ENCODE measurements at regions not wholly inside any gene's neighbourhood (a gene's known extent, or its start where the extent isn't known, plus 50 kb on each side); places are given as distances from the start of the nearest gene placed in this dataset.
"Not testable (repeated sequence)": the region's sequence is repeated elsewhere in the genome, so short reads cannot be mapped to it uniquely, and the experiment has no call there.

GRCh38 chr6:14597090-14597489 lies 479.5 kb downstream of the CD83 start:
- POLR2A ChIA-PET (ENCODE audit: partially characterized antibody) = no interaction called here
- Mint-ChIP-seq H3K4me1 (no peaks in the 10 kb centered on the region), H3K36me3 (no peaks in the 10 kb centered on the region), H3K27me3 (no peaks in the 10 kb centered on the region), H3K9me3 (no peaks in the 10 kb centered on the region), H3K4me3 (no peak overlapping the region), H3K27ac (no peak overlapping the region)
- no peaks in the 10 kb centered on the region for H3K27me3 ChIP-seq (ENCODE audit: insufficient read depth, low read length)
- no peak for DNase-seq
- intact Hi-C loops (cut with micrococcal nuclease) = no loop called here
- no peaks in the 10 kb centered on the region for H3K36me3 ChIP-seq (ENCODE audit: insufficient read depth, low read length)
- H3K4me1 ChIP-seq (ENCODE audit: insufficient read depth, low read length) = no peaks in the 10 kb centered on the region
- H3K27ac ChIP-seq (ENCODE audit: low read depth, low read length) = no peak overlapping the region
- H3K4me3 ChIP-seq (ENCODE audit: low read length in 2 of 2) = no peak overlapping the region
- no peaks in the 10 kb centered on the region for H3K9me3 ChIP-seq (ENCODE audit: control insufficient read depth in 1 of 2, low read length in 2 of 2)
- CTCF ChIA-PET (ENCODE audit: partially characterized antibody) = no interaction called here

GRCh38 chr6:14598017-14598864 lies 480.7 kb downstream of the CD83 start:
- Mint-ChIP-seq H3K9me3 (no peaks in the 10 kb centered on the region), H3K27me3 (no peaks in the 10 kb centered on the region), H3K36me3 (no peaks in the 10 kb centered on the region), H3K27ac (no peak overlapping the region), H3K4me3 (no peak overlapping the region), H3K4me1 (no peaks in the 10 kb centered on the region)
- ChIA-PET POLR2A (ENCODE audit: partially characterized antibody) (no interaction called here), CTCF (ENCODE audit: partially characterized antibody) (no interaction called here)
- no peaks in the 10 kb centered on the region for H3K36me3 ChIP-seq (ENCODE audit: insufficient read depth, low read length)
- no peaks in the 10 kb centered on the region for H3K9me3 ChIP-seq (ENCODE audit: control insufficient read depth in 1 of 2, low read length in 2 of 2)
- intact Hi-C loops (cut with micrococcal nuclease) = no loop called here
- no peak overlapping the region for H3K27ac ChIP-seq (ENCODE audit: low read depth, low read length)
- no peaks in the 10 kb centered on the region for H3K27me3 ChIP-seq (ENCODE audit: insufficient read depth, low read length)
- H3K4me1 ChIP-seq (ENCODE audit: insufficient read depth, low read length) = no peaks in the 10 kb centered on the region
- DNase-seq = no peak
- H3K4me3 ChIP-seq (ENCODE audit: low read length in 2 of 2) = no peak overlapping the region

- H3K4me3 Mint-ChIP-seq; H3K4me1 Mint-ChIP-seq; H3K27ac Mint-ChIP-seq; POLR2A ChIA-PET (ENCODE audit: partially characterized antibody); H3K4me3 ChIP-seq (ENCODE audit: low read length in 2 of 2); H3K9me3 Mint-ChIP-seq; H3K27me3 ChIP-seq (ENCODE audit: insufficient read depth, low read length); H3K4me1 ChIP-seq (ENCODE audit: insufficient read depth, low read length); intact Hi-C loops (cut with micrococcal nuclease); H3K27ac ChIP-seq (ENCODE audit: low read depth, low read length); H3K27me3 Mint-ChIP-seq; H3K36me3 ChIP-seq (ENCODE audit: insufficient read depth, low read length); CTCF ChIA-PET (ENCODE audit: partially characterized antibody); H3K36me3 Mint-ChIP-seq; DNase-seq; H3K9me3 ChIP-seq (ENCODE audit: control insufficient read depth in 1 of 2, low read length in 2 of 2): not testable (repeated sequence)
Measured at GRCh38 chr6:14600306-14600705, 482.7 kb downstream of the CD83 start.

- ChIA-PET POLR2A (ENCODE audit: partially characterized antibody) (interaction anchor here (1.3 kb wide), 1 partner anchor 34 kb away, joined by 3 read pairs; no protein-coding TSS in a partner anchor), CTCF (ENCODE audit: partially characterized antibody) (interaction anchor here (1.2 kb wide), 1 partner anchor 35 kb away, joined by 3 read pairs; no protein-coding TSS in a partner anchor)
- Mint-ChIP-seq H3K9me3 (no peaks in the 10 kb centered on the region), H3K4me1 (no peaks in the 10 kb centered on the region), H3K36me3 (no peaks in the 10 kb centered on the region), H3K27ac (no peak overlapping the region), H3K27me3 (no peaks in the 10 kb centered on the region), H3K4me3 (no peak overlapping the region)
- no peaks in the 10 kb centered on the region for H3K36me3 ChIP-seq (ENCODE audit: insufficient read depth, low read length)
- no peaks in the 10 kb centered on the region for H3K9me3 ChIP-seq (ENCODE audit: control insufficient read depth in 1 of 2, low read length in 2 of 2)
- DNase-seq = no peak
- H3K4me3 ChIP-seq (ENCODE audit: low read length in 2 of 2) = no peak overlapping the region
- intact Hi-C loops (cut with micrococcal nuclease) = no loop called here
- no peaks in the 10 kb centered on the region for H3K27me3 ChIP-seq (ENCODE audit: insufficient read depth, low read length)
- no peak overlapping the region for H3K27ac ChIP-seq (ENCODE audit: low read depth, low read length)
- no peaks in the 10 kb centered on the region for H3K4me1 ChIP-seq (ENCODE audit: insufficient read depth, low read length)
Measured at GRCh38 chr6:14601490-14601889, 483.9 kb downstream of the CD83 start.

- no peaks in the 10 kb centered on the region for H3K27me3 ChIP-seq (ENCODE audit: insufficient read depth, low read length)
- no peaks in the 10 kb centered on the region for H3K4me1 Mint-ChIP-seq
Measured at GRCh38 chr6:14606353-14606752, 488.8 kb downstream of the CD83 start.

GRCh38 chr6:14610141-14610540 lies 492.6 kb downstream of the CD83 start:
- H3K36me3 ChIP-seq (ENCODE audit: insufficient read depth, low read length) = no peaks in the 10 kb centered on the region
- no peak for DNase-seq
- no peak overlapping the region for H3K4me3 ChIP-seq (ENCODE audit: low read length in 2 of 2)
- Mint-ChIP-seq H3K4me1 (no peaks in the 10 kb centered on the region), H3K4me3 (no peak overlapping the region), H3K36me3 (no peaks in the 10 kb centered on the region), H3K9me3 (peaks cover 0 to 3% (median 0%) of the 10 kb centered on the region in 8 donors), H3K27ac (no peak overlapping the region), H3K27me3 (peaks cover 2 to 7% of the 10 kb centered on the region in 2 donors)
- H3K4me1 ChIP-seq (ENCODE audit: insufficient read depth, low read length) = no peaks in the 10 kb centered on the region
- H3K27me3 ChIP-seq (ENCODE audit: insufficient read depth, low read length) = no peaks in the 10 kb centered on the region
- CTCF ChIA-PET (ENCODE audit: partially characterized antibody) = no interaction called here
- no peaks in the 10 kb centered on the region for H3K9me3 ChIP-seq (ENCODE audit: control insufficient read depth in 1 of 2, low read length in 2 of 2)
- POLR2A ChIA-PET (ENCODE audit: partially characterized antibody) = no interaction called here
- no peak overlapping the region for H3K27ac ChIP-seq (ENCODE audit: low read depth, low read length)
- intact Hi-C loops (cut with micrococcal nuclease) = no loop called here

More at GRCh38 chr6:14606353-14606752, 488.8 kb downstream of the CD83 start:
- Mint-ChIP-seq H3K9me3 (peaks cover 0 to 3% (median 0%) of the 10 kb centered on the region in 8 donors), H3K27ac (no peak overlapping the region), H3K36me3 (no peaks in the 10 kb centered on the region), H3K4me3 (no peak overlapping the region), H3K27me3 (peaks cover 0 to 2% of the 10 kb centered on the region in 2 donors)
- CTCF ChIA-PET (ENCODE audit: partially characterized antibody) = interaction anchor here (1.6 kb wide), 1 partner anchor 104 kb away, joined by 4 read pairs; no protein-coding TSS in a partner anchor
- Histone ChIP-seq H3K4me3 (ENCODE audit: low read length in 2 of 2) (no peak overlapping the region), H3K9me3 (ENCODE audit: control insufficient read depth in 1 of 2, low read length in 2 of 2) (no peaks in the 10 kb centered on the region), H3K4me1 (ENCODE audit: insufficient read depth, low read length) (no peaks in the 10 kb centered on the region), H3K27ac (ENCODE audit: low read depth, low read length) (no peak overlapping the region), H3K36me3 (ENCODE audit: insufficient read depth, low read length) (no peaks in the 10 kb centered on the region)
- POLR2A ChIA-PET (ENCODE audit: partially characterized antibody) = no interaction called here
- no peak for DNase-seq
- intact Hi-C loops (cut with micrococcal nuclease) = no loop called here

GRCh38 chr6:14612016-14612980 lies 494.7 kb downstream of the CD83 start:
- peaks cover 2 to 7% of the 10 kb centered on the region in 2 donors for H3K27me3 Mint-ChIP-seq
- ChIA-PET POLR2A (ENCODE audit: partially characterized antibody) (interaction anchor here (1.8 kb wide), 1 partner anchor 49 kb away, joined by 7 read pairs; no protein-coding TSS in a partner anchor), CTCF (ENCODE audit: partially characterized antibody) (interaction anchor here (0.8 kb wide), 1 partner anchor 11 kb away, joined by 3 read pairs; no protein-coding TSS in a partner anchor)
- no peak for DNase-seq
- intact Hi-C loops (cut with micrococcal nuclease) = no loop called here
- no peak overlapping the region for H3K4me3 ChIP-seq (ENCODE audit: low read length in 2 of 2)
- no peaks in the 10 kb centered on the region for H3K27me3 ChIP-seq (ENCODE audit: insufficient read depth, low read length)
- no peaks in the 10 kb centered on the region for H3K9me3 ChIP-seq (ENCODE audit: control insufficient read depth in 1 of 2, low read length in 2 of 2)
- H3K4me1 Mint-ChIP-seq = no peaks in the 10 kb centered on the region
- H3K4me3 Mint-ChIP-seq = no peak overlapping the region
- no peak overlapping the region for H3K27ac ChIP-seq (ENCODE audit: low read depth, low read length)
- H3K36me3 Mint-ChIP-seq = no peaks in the 10 kb centered on the region
- H3K36me3 ChIP-seq (ENCODE audit: insufficient read depth, low read length) = no peaks in the 10 kb centered on the region
- H3K9me3 Mint-ChIP-seq = peaks cover 0 to 12% (median 6%) of the 10 kb centered on the region in 8 donors
- no peaks in the 10 kb centered on the region for H3K4me1 ChIP-seq (ENCODE audit: insufficient read depth, low read length)
- H3K27ac Mint-ChIP-seq = peak overlapping the region in 1 of 7 donors; percentile 15
